Activated naive CD4-positive, alpha-beta T cell treated with Interleukin-2 at 50 U/mL for 16 hours (primary cell): ENCODE measurements at regions not wholly inside any gene's neighbourhood (a gene's known extent, or its start where the extent isn't known, plus 50 kb on each side); places are given as distances from the start of the nearest gene placed in this dataset.

Experiments
- DNase-seq: peaks from one replicate; pipeline ENCODE4 v3.0.0-alpha.2; 2020

DNA sequence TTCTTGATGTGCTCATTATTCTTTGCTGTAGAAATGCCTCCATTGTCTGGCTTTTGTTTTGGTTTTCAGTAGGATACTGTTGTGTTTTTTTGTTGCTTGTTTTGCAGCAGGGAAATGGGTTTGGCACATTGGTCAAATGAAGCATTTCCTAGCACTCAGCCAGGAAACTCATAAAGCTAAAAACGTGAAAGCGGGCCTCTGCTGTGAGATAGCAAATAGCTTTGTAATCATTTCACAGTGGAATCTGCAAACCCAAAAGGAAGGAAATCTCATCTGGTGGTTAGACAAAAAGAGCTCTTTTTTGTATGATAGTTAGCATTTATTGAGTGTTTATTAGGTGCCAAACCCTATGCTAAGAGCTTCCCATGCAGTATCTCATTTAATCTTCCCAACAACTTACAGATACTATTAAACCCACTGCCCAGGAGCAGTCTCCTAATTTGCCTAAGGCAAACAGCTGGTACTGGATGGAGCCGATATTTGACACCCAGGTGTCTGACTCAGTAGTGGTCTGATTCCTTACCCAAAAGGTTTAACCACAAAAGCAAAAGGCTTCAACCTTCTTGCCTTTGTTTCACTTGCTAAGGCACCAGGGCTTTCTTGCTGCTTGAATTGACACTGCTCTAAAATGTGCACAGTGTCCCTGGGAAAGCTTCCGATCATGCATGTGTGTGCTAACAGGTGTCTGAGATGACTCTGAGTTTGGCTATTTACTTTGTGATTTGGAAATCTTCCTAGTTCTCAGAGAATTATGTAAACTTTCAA lies 527.9 kb upstream of the MDFIC2 start:
- DNase-seq: no peak

DNA sequence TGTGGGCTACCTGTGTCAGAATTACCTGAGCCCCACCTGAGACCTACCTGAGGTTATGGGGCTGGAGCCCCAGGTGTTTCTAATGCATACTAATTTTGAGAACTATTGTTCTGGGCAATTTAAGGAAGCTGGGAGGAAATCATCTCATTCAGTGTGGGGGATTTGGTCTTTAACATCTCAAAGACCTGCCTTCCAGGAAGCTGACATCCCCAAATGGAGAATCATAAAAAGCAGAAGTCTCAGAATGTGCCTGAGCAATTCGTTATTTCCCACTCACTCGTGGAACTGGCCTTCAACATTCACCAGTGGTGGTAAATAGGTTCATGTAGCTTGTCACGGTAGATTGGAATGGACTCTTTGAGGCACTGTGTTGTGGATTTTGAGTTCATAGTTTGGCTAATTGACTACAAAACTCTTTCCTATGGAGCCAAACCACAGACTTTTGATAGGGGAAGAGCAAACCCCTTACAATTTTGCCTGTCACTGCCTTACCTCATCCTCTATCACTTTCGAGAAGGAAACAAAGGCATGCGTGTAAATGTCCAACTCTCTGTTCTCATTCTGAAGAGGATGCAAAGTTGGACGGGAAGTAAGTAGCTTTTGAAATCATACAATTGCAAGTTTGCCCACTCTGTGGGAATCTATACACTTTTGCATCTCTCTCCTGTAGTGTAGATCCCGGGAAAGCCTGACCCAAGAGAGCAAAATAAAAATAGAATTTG lies 521.0 kb upstream of the MDFIC2 start:
- no peak for DNase-seq

DNA sequence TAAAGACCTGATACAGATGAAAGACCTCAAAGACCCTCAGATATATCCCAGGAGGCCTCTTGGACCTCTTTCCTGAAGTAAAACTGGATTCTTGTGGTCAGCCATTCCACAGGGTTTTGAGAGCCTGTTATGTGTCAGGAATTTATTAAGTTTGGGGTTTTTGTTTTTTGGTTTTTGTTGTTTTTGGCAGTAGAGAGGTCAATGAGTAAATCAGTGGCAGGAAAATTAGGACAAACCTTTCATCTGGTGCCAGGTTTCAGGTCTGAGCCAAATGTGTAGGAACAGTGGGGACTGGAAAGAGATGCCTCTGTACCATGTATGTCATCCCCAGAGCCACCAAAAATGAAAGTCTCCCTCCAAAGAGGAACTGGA lies 520.4 kb upstream of the MDFIC2 start:
- no peak for DNase-seq

DNA sequence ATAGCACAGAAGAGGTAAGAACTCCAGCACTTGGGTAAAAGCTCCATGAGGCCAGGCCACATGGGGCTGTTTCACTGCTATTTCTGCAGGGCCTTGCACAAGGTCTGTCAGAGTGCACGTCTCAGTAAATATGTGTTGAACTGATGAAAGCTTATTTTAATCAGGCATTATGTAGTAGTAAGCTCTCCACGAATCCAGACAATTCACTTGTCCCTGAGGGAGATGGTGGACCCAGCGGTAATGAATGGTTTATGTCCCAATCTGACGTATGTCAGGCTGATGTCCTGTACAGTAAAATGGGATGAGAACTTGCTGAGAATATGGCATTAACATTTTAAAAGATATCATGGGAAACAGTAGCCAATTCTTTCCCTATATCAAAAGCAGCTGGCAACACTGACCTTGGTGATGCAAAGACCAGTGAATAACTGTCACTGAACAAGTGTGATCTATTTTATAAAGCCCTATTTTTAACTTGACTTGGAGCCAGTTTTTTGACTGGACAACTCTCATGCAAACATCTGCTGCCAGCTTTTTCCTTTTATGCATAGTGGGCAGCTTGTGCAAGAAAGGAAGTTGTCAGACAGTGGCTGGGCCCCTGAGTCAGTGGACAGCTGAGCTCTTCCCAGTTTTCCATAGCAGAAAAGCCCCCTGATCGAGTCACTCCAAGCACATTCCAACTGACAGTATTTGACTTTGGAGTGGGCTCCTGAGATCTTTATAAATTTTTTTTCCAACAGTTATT lies 519.8 kb upstream of the MDFIC2 start:
- DNase-seq: no peak

DNA sequence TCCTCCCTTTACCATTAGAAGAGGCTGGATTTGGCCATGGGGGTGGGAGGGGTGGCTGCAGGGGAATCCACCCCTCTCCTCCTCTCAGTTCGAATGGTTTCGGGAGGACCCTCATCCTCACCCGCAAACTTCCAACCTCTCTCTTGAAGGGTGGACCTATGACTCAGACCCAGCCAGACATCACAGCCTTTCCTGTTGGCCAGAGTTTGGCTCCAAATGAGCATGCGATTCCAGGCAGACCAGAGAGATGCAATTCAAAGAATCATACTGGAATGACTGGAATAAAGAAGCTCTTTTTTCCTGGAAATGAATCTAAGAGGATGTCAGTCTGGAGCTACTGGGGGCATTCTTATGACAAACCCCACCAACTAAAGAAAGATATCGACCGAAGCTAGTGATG lies 516.7 kb upstream of the MDFIC2 start:
- no peak for DNase-seq

DNA sequence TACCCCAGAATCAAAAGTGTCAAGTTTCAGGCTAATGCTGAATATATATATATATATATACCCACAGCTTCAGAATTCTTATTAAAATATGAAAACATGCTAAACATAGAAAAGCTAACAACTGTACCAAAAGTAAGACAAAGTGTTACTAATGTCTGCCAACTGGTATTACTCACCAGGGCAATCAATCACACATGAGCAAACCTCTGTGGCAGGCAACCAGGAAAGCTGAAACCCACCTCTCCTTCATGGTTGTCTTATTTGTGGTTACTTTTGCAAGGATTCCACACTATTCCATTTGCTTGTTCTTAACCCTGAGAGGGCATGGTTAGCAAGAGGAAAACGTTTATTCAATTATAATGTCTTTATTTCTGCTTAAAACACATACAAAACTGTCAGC lies 512.3 kb upstream of the MDFIC2 start:
- no peak for DNase-seq

DNA sequence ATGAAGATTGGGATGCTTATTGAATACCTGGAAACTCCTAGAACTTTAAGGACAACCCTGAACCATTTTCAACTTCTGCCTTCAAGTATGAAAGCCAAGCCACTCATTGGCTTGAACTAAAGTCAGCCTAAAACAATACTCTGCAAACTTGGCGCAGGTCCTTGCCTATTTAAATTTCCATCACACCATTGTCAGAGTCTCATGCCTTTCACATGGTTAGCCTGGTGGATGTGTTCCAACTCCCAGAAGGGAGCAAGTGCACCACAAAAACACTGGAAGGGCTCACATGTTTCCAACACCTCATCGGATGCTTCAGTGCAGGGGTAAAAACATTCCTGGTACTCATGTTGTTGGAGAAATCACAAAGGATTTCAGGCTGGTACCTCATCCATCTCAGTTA lies 511.6 kb upstream of the MDFIC2 start:
- no peak for DNase-seq

DNA sequence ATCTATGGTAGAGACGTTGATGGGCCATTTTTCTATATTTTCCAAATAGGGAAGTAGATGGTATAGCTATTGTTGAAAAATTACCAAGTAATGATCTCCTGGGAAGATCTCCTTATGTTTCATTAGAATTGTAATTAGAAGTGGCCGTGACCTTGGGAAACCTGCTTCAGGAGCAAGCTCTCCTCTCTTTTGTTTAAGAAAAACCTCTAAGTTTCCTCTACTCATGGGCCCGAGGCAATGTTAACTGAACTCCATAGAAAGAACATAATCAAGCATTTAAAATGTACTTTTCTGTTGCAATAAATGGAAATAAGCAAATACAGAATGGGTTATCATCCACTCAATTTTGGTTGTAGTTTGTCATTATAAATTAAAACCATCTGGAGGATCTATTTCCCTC lies 511.2 kb upstream of the MDFIC2 start:
- no peak for DNase-seq

DNA sequence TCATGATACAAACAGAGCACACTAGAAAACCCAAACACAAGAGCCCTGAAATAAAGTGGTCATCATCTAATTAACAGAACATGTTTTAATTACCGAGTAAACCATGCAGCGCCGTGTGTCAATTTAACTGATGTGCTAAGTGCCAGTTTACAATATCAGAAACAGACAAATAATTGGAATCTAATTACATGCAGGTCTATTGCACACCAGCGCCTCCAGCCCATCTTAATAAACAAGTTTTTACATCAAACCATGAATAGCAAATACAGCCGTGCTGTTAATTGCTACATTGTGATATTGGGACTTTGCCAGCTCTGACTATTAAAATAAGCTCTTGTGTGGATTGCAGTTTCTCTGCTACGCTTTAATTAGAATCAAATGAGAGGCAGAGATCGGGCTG lies 510.2 kb upstream of the MDFIC2 start:
- DNase-seq: no peak

DNA sequence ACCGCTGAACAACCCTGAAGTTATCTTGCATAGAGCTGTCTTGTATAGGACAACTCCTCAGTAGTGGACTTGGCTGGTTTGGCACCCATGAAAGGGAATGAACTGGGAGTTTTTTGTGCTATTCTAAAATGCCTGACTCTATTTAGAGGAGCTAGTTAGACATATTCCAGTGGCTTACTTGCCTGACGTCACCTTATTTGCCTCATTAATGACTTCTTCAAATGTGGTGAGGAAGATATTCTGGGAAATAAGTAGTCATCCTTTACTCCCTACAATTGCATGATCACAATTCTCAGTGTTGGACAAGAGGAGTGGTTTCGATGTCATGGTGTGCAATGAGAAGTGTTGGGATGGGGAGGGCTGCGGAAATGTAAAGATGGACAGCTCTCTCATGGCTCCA lies 509.2 kb upstream of the MDFIC2 start:
- no peak for DNase-seq

DNA sequence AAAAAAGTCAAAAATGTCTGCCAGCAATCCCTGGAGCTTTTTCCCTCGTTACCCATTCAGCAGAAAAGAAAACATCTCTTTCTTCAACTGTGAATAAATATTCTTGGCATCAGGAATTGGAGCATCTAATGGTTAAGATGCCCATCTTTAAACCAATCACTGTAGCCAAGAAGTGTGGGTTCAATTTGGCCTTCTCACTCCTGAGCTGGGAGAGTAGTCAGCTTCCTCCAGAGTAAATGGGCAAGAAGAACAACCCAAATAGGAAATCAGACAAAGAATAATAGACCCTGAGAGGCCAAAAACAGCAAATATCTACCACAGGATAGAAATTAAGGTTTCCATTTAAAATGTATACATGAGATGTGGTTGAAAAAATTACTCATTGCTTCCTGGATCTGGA lies 508.0 kb upstream of the MDFIC2 start:
- DNase-seq: no peak

DNA sequence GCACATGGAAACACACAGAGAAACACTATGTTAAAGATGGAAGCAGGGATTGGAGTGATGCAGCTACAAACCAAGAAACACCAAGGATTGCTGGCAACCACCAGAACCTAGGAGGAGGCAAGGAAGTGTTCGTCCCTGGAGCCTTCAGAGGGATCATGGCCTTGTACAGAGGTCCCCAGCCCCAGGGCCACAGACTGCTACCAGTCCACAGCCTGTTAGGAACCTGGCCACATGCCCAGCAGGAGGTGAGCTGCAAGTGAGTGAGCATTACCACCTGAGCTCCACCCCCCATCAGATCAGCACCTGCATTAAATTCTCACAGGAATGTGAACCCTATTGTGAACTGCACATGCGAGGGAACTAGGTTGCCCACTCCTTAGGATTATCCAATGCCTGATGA lies 505.7 kb upstream of the MDFIC2 start:
- no peak for DNase-seq

DNA sequence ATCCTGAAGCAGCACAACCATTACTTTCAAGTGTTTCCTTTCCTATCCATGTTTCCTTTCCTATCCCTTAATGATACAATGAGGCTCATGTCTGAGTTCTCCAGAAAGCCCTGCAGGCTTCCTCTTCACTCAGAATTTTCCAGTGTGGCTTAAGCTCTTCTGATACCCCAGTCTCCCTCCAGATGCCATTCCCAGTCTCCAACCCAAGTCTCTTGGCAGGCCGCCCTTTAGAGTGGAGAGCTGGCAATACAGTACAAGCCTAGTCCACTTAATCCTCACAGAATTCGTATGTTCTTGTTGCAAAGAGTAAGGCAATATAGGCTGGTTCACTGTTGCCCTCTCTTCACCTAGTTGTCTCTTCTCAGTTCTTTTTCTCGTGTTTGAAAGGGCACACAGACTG lies 503.9 kb upstream of the MDFIC2 start:
- DNase-seq: no peak

DNA sequence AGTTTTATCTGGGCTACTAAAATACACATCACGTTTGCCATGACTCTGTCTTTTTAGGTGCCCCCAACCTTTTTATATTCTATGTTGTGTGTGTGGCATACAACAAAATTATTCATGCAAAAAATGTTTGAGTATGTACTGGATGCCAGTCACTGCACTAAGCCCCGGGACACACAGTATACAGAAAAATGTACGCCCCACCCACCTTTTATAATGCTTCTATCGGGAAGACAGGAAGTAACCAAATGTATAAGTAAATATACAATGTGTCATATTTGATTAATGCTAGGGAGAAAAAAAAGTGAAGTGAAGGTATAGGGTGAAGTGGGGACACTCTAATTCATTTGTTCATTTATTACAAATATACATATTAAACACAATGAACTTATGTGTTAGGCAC lies 503.4 kb upstream of the MDFIC2 start:
- DNase-seq: no peak

DNA sequence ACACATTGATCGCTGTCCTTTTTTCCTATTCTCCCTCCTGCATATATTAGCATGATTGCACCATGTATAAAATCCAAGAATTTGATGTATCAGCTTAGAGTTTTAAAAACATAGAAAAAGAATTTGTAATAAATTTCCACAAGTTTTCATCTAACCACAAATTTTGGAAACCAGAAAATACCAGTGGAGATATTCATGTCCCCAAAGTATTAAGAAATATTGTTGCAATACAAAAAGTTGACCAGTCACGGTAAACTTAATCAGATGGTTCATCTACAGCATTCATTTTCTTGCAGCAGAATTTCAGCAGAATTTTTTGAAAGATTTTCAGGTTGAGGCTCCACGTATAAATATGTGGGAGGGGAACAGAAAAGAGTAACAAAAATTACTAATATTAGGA lies 500.9 kb upstream of the MDFIC2 start:
- no peak for DNase-seq

DNA sequence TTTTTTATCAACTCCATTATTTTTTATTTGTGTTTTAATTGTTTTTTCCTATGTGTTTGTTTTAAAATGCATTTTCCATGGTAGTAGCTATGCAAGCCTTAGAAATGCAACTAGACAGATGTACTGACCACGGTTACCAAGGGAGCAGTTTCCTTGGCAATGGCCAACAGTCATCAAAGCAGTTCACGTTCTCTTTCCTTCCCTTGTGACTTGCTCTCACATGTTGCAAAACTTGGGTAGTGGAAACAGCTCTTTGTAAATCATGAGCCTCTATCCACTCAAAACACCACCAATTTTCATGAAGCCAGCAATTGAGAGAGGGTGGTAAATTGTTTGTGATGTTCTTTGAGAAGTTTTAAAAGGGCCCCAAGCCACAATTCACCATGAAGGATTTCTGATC lies 499.4 kb upstream of the MDFIC2 start:
- DNase-seq: no peak

DNA sequence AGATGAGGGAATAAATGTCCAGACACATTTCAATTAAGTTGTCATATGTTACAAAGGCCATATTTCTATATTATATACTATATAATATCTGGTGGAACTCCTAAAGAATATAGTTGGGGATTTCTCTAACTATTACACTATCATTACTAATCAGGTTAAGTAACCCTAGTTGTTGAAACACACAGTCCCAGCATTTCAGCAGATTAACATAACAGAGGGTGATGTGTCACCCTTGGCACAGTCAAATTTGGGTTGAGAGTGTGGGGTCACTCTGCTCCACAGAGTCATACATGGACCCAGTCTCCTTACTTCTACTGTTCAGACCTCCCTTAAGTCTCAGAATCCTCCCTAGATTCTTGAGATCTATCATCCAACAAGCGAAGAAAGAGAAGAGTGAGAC lies 496.4 kb upstream of the MDFIC2 start:
- DNase-seq: no peak

DNA sequence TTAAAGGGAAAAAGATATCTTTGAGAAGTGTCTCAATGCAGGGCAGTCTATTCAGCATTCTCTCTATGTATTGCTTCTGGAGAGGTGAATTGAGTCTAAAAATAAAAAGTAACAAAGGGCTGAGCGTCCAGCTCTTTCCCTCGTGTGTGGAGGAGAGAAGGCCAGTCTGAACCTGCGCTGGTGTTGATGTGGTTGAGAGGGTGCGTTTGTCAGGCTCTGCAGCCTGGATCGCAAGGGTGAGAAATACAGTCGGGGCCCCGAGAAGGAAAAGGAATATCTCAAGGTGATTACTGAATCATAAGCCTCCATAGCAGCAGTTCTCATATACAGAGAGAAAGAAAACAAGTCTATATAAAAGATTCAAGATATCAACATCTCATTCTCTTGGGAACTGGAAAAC lies 494.1 kb upstream of the MDFIC2 start:
- no peak for DNase-seq

DNA sequence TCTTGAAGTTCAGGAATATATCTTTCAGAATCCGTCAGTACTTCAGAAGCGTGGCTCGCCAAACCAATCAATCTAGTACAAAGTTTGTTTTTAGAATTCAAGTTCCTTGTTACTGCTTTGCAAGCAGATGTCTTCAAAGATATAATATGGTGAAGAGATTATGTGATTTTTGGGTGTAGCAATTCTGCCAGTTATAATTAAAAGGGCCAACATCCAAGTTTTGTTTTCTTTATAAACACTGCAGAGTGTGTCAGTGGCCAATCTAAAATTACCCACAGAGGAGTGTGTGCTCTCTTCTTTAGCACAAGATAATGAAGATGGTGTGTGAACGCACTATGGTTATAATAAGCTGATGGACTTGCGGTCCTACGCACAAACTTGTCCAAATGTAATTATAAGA lies 493.6 kb upstream of the MDFIC2 start:
- no peak for DNase-seq

DNA sequence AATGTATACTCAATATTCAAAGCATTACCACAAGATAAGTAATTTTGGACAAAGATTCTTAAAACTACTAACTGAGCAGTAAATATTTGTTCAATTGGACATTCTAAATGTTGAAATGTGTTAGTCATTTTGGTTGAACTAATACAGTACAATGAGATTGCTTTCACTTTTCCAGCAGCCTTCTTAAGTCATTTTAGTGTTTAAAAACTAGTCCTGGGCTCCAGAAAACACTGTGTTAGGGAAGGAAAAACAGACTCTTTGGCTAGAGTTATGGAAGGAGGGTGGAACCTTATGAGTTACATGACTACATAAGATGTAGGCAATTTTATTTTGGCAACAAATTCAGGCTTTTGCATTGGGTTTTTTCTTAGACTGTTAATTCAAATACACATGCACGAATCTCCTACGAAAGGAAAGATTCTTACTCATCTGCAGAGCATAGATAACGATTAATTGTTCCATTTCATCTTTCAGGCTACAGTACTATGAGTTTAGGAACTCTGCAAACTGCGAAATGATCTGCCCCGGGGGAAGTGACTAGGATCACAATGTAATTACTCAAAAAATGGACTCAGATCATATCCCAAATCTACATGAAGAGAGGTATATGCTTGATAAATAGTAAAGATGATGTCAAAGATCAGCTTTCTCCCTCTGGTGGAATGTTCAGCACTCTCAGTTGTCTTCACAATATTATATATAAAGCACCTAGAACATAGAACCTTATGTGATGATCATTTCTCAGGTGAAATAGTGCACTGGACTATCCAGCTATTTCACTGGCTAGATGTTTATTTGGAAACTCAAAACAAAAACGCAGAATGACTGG lies 492.8 kb upstream of the MDFIC2 start:
- DNase-seq: no peak

DNA sequence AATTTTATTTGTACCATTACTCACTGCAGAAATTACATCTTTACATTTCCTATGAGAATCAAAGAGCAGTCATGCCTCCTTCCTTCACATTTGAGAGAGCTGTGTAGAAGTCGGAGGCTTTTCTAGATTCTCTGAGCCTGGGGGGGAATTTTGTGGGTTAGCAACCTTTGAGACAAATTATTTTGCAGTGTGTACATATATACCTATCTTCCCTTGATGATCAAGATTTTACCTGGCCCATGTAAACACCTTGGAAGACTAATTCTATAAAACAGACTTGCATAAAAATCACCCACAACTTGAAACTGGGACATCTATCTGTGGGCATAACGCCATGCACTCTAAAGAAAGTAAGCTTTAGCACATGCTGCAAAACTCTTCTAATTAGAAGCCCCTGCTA lies 491.5 kb upstream of the MDFIC2 start:
- DNase-seq: no peak

DNA sequence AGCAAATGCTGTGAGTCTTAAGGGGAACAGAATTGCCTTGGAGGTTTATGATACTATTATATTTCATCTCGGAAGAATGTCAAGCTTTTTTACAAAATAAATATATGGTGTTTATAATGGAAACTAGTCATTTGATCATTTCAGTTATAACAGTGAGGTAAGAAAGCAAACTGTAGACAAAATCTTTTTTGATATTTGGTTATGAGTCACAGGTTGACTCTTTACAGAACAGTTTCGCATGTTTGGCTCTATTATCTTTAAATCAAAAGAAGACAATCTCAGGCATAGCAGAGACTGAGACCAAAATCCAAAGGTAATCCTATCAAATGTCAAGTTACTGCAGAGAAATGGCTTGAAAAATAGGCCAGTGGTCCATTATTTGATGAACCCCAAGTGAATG lies 490.9 kb upstream of the MDFIC2 start:
- no peak for DNase-seq

DNA sequence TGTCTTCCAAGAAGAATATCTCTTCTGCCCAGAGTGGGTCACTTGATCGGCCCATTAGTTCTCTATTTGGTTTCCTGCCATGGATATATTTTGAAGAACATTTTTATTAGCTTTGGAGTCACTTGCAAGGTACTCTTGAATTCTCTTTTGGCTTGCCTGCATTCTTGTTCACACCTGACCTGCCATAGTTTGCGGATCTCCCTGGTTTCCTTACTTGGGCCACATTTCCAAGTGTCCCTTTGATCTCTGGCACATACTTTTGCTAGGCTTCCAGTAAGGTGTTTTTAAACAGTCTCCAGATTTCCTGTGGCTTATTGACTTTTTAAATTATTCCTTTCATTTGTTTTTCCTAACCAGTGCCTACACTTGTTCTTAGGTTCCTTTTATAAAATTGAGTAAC lies 488.5 kb upstream of the MDFIC2 start:
- no peak for DNase-seq
